Nucleus accumbens (tissue), 56 donors: ENCODE measurements at regions not wholly inside any gene's neighbourhood (a gene's known extent, or its start where the extent isn't known, plus 50 kb on each side); places are given as distances from the start of the nearest gene placed in this dataset.
"Not testable (repeated sequence)": the region's sequence is repeated elsewhere in the genome, so short reads cannot be mapped to it uniquely, and the experiment has no call there.

Experiments
- DNase-seq, 56 donors: peaks; one replicate each; lab custom pipeline; 2025; lab: John Stamatoyannopoulos, UW

- peak in 6 of 56 donors; percentile 0 to 27 (median 8) for DNase-seq
Measured at GRCh38 chr2:150271952-150272802, 215.3 kb downstream of the RND3 start.

GRCh38 chr2:150267651-150268415, 219.6 kb downstream of the RND3 start:
- DNase-seq, result no peak

GRCh38 chr2:150266931-150267330, 220.5 kb downstream of the RND3 start:
- DNase-seq, result no peak

GRCh38 chr2:150264442-150264841, 223.0 kb downstream of the RND3 start:
- no peak for DNase-seq

- no peak for DNase-seq
Measured at GRCh38 chr2:150261691-150262090, 225.8 kb downstream of the RND3 start.

GRCh38 chr2:150260636-150261035, 226.8 kb downstream of the RND3 start:
- no peak for DNase-seq

GRCh38 chr2:150259746-150260145, 227.7 kb downstream of the RND3 start:
- DNase-seq, result peak in 1 of 56 donors; percentile 17

- no peak for DNase-seq
Measured at GRCh38 chr2:150258781-150259307, 228.6 kb downstream of the RND3 start.

GRCh38 chr2:150256736-150257135, 230.7 kb downstream of the RND3 start:
- no peak for DNase-seq

- DNase-seq, result no peak
Measured at GRCh38 chr2:150255528-150255927, 231.9 kb downstream of the RND3 start.

GRCh38 chr2:150249735-150250134, 237.7 kb downstream of the RND3 start:
- DNase-seq, result not testable (repeated sequence)

GRCh38 chr2:150247481-150247880, 240.0 kb downstream of the RND3 start:
- DNase-seq, result no peak

GRCh38 chr2:150234787-150235446, 252.6 kb downstream of the RND3 start:
- DNase-seq, result peak in 12 of 56 donors; percentile 2 to 28 (median 8)

- DNase-seq, result no peak
Measured at GRCh38 chr2:150232871-150233270, 254.6 kb downstream of the RND3 start.

GRCh38 chr2:150232321-150232720, 255.1 kb downstream of the RND3 start:
- DNase-seq, result no peak

GRCh38 chr2:150230616-150231015, 256.9 kb downstream of the RND3 start:
- no peak for DNase-seq

GRCh38 chr2:150230004-150230403, 257.5 kb downstream of the RND3 start:
- DNase-seq, result no peak

- DNase-seq, result peak in 1 of 56 donors; percentile 3
Measured at GRCh38 chr2:150228936-150229335, 258.5 kb downstream of the RND3 start.

- DNase-seq, result no peak
Measured at GRCh38 chr2:150225030-150225429, 262.4 kb downstream of the RND3 start.

GRCh38 chr2:150224321-150224720, 263.1 kb downstream of the RND3 start:
- DNase-seq, result no peak

- no peak for DNase-seq
Measured at GRCh38 chr2:150222942-150223341, 264.5 kb downstream of the RND3 start.
